ENCODE measurements at regions not wholly inside any gene's neighbourhood (a gene's known extent, or its start where the extent isn't known, plus 50 kb on each side); places are given as distances from the start of the nearest gene placed in this dataset.
"Not testable (repeated sequence)": the region's sequence is repeated elsewhere in the genome, so short reads cannot be mapped to it uniquely, and the experiment has no call there.

- Histone ChIP-seq H3K36me3 (ENCODE audit: insufficient read depth) (no peaks in the 10 kb centered on the region), H3K27ac (ENCODE audit: low read depth) (no peak overlapping the region), H3K4me3 (ENCODE audit: low read depth, low read length) (no peak overlapping the region), H3K4me1 (ENCODE audit: insufficient read depth) (no peaks in the 10 kb centered on the region)
- 97% methylated on average over 7 of the region's 7 CpGs for WGBS
- DNase-seq (ENCODE audit: extremely low spot score): no peak
These were observed 263.7 kb upstream of the RAB4A start for GRCh38 chr1:229007167-229007566.

- Histone ChIP-seq H3K36me3 (ENCODE audit: insufficient read depth) (no peaks in the 10 kb centered on the region), H3K4me3 (ENCODE audit: low read depth, low read length) (no peak overlapping the region), H3K4me1 (ENCODE audit: insufficient read depth) (no peaks in the 10 kb centered on the region), H3K27ac (ENCODE audit: low read depth) (no peak overlapping the region)
- WGBS: 98% methylated on average over 9 of the region's 9 CpGs
- DNase-seq (ENCODE audit: extremely low spot score): no peak
These were observed 263.2 kb upstream of the RAB4A start for GRCh38 chr1:229007701-229008100.

- not testable (repeated sequence) for H3K4me1 ChIP-seq (ENCODE audit: insufficient read depth); H3K36me3 ChIP-seq (ENCODE audit: insufficient read depth); H3K27ac ChIP-seq (ENCODE audit: low read depth); DNase-seq (ENCODE audit: extremely low spot score); H3K4me3 ChIP-seq (ENCODE audit: low read depth, low read length)
- 87% methylated on average over 5 of the region's 5 CpGs for WGBS
These were observed 262.6 kb upstream of the RAB4A start for GRCh38 chr1:229008347-229008746.

- Histone ChIP-seq H3K4me3 (ENCODE audit: low read depth, low read length) (no peak overlapping the region), H3K4me1 (ENCODE audit: insufficient read depth) (no peaks in the 10 kb centered on the region), H3K27ac (ENCODE audit: low read depth) (no peak overlapping the region), H3K36me3 (ENCODE audit: insufficient read depth) (no peaks in the 10 kb centered on the region)
- 89% methylated on average over 2 of the region's 2 CpGs for WGBS
- DNase-seq (ENCODE audit: extremely low spot score): no peak
These were observed 259.9 kb upstream of the RAB4A start for GRCh38 chr1:229011022-229011421.

GRCh38 chr1:229012823-229013222 lies 258.1 kb upstream of the RAB4A start:
- no peaks in the 10 kb centered on the region for H3K36me3 ChIP-seq (ENCODE audit: insufficient read depth)
- 56% methylated on average over 2 of the region's 2 CpGs for whole genome bisulfite sequencing
- DNase-seq (ENCODE audit: extremely low spot score): no peak
- no peaks in the 10 kb centered on the region for H3K4me1 ChIP-seq (ENCODE audit: insufficient read depth)
- peak overlapping the region; percentile 5 for H3K27ac ChIP-seq (ENCODE audit: low read depth)
- no peak overlapping the region for H3K4me3 ChIP-seq (ENCODE audit: low read depth, low read length)

GRCh38 chr1:229013981-229014380 lies 256.9 kb upstream of the RAB4A start:
- DNase-seq (ENCODE audit: extremely low spot score): no peak
- WGBS: 59% methylated on average over 7 of the region's 7 CpGs

GRCh38 chr1:229015806-229016205 lies 255.1 kb upstream of the RAB4A start:
- DNase-seq (ENCODE audit: extremely low spot score): no peak
- no peak overlapping the region for H3K4me3 ChIP-seq (ENCODE audit: low read depth, low read length)
- WGBS: 27% methylated on average over 13 of the region's 13 CpGs
- no peaks in the 10 kb centered on the region for H3K4me1 ChIP-seq (ENCODE audit: insufficient read depth)
- H3K27ac ChIP-seq (ENCODE audit: low read depth): no peak overlapping the region
- no peaks in the 10 kb centered on the region for H3K36me3 ChIP-seq (ENCODE audit: insufficient read depth)

More at GRCh38 chr1:229013981-229014380, 256.9 kb upstream of the RAB4A start:
- H3K36me3 ChIP-seq (ENCODE audit: insufficient read depth): no peaks in the 10 kb centered on the region
- H3K27ac ChIP-seq (ENCODE audit: low read depth): no peak overlapping the region
- no peak overlapping the region for H3K4me3 ChIP-seq (ENCODE audit: low read depth, low read length)
- H3K4me1 ChIP-seq (ENCODE audit: insufficient read depth): no peaks in the 10 kb centered on the region

- 96% methylated on average over 4 of the region's 4 CpGs for WGBS
- no peak overlapping the region for H3K4me3 ChIP-seq (ENCODE audit: low read depth, low read length)
- DNase-seq (ENCODE audit: extremely low spot score): no peak
- no peaks in the 10 kb centered on the region for H3K4me1 ChIP-seq (ENCODE audit: insufficient read depth)
- no peak overlapping the region for H3K27ac ChIP-seq (ENCODE audit: low read depth)
- no peaks in the 10 kb centered on the region for H3K36me3 ChIP-seq (ENCODE audit: insufficient read depth)
These were observed 253.8 kb upstream of the RAB4A start for GRCh38 chr1:229017091-229017490.

GRCh38 chr1:229018674-229019295 lies 252.1 kb upstream of the RAB4A start:
- Histone ChIP-seq H3K4me1 (ENCODE audit: insufficient read depth) (no peaks in the 10 kb centered on the region), H3K4me3 (ENCODE audit: low read depth, low read length) (no peak overlapping the region), H3K36me3 (ENCODE audit: insufficient read depth) (no peaks in the 10 kb centered on the region), H3K27ac (ENCODE audit: low read depth) (no peak overlapping the region)
- no peak for DNase-seq (ENCODE audit: extremely low spot score)
- 97% methylated on average over 2 of the region's 2 CpGs for WGBS

GRCh38 chr1:229019663-229020271 lies 251.1 kb upstream of the RAB4A start:
- Histone ChIP-seq H3K4me3 (ENCODE audit: low read depth, low read length) (no peak overlapping the region), H3K27ac (ENCODE audit: low read depth) (no peak overlapping the region), H3K36me3 (ENCODE audit: insufficient read depth) (no peaks in the 10 kb centered on the region), H3K4me1 (ENCODE audit: insufficient read depth) (no peaks in the 10 kb centered on the region)
- WGBS: 81% methylated on average over 8 of the region's 8 CpGs
- DNase-seq (ENCODE audit: extremely low spot score): no peak

GRCh38 chr1:229021034-229021433 lies 249.9 kb upstream of the RAB4A start:
- H3K4me3 ChIP-seq (ENCODE audit: low read depth, low read length); H3K36me3 ChIP-seq (ENCODE audit: insufficient read depth); H3K27ac ChIP-seq (ENCODE audit: low read depth); DNase-seq (ENCODE audit: extremely low spot score); H3K4me1 ChIP-seq (ENCODE audit: insufficient read depth): not testable (repeated sequence)
- 90% methylated on average over 1 of the region's 1 CpG for WGBS

GRCh38 chr1:229022595-229023333 lies 248.1 kb upstream of the RAB4A start:
- DNase-seq (ENCODE audit: extremely low spot score): no peak
- no peak overlapping the region for H3K27ac ChIP-seq (ENCODE audit: low read depth)
- H3K36me3 ChIP-seq (ENCODE audit: insufficient read depth): no peaks in the 10 kb centered on the region
- no peak overlapping the region for H3K4me3 ChIP-seq (ENCODE audit: low read depth, low read length)
- H3K4me1 ChIP-seq (ENCODE audit: insufficient read depth): peaks cover 2% of the 10 kb centered on the region
- WGBS: 86% methylated on average over 8 of the region's 8 CpGs

- H3K4me3 ChIP-seq (ENCODE audit: low read depth, low read length): no peak overlapping the region
- 80% methylated on average over 11 of the region's 11 CpGs for WGBS
- no peak for DNase-seq (ENCODE audit: extremely low spot score)
- H3K36me3 ChIP-seq (ENCODE audit: insufficient read depth): no peaks in the 10 kb centered on the region
- H3K27ac ChIP-seq (ENCODE audit: low read depth): no peak overlapping the region
- peaks cover 2% of the 10 kb centered on the region for H3K4me1 ChIP-seq (ENCODE audit: insufficient read depth)
These were observed 247.1 kb upstream of the RAB4A start for GRCh38 chr1:229023651-229024300.
